Left renal pelvis (tissue), 4 donors: ENCODE measurements at regions not wholly inside any gene's neighbourhood (a gene's known extent, or its start where the extent isn't known, plus 50 kb on each side); places are given as distances from the start of the nearest gene placed in this dataset.

Experiments used
- DNase-seq, 4 donors: peaks; one replicate each; pipeline ENCODE4 v3.0.0-alpha.2; 2013; ENCODE audit warnings: low read depth in 4 of 4, low spot score in 3 of 4

- DNase-seq = no peak
Measured at GRCh38 chr4:176383273-176384077, 63.7 kb downstream of the SPCS3 start.

GRCh38 chr4:176385601-176386000, 65.8 kb downstream of the SPCS3 start:
- DNase-seq = no peak

- DNase-seq = no peak
Measured at GRCh38 chr4:176387571-176387970, 67.8 kb downstream of the SPCS3 start.

GRCh38 chr4:176393306-176394013, 73.7 kb downstream of the SPCS3 start:
- no peak for DNase-seq

GRCh38 chr4:176400816-176401461, 81.2 kb downstream of the SPCS3 start:
- no peak for DNase-seq

- DNase-seq = no peak
Measured at GRCh38 chr4:176404621-176405020, 84.9 kb downstream of the SPCS3 start.

- no peak for DNase-seq
Measured at GRCh38 chr4:176406297-176406696, 86.5 kb downstream of the SPCS3 start.

- no peak for DNase-seq
Measured at GRCh38 chr4:176406736-176407135, 87.0 kb downstream of the SPCS3 start.

GRCh38 chr4:176409627-176410026, 89.9 kb downstream of the SPCS3 start:
- no peak for DNase-seq

- DNase-seq = no peak
Measured at GRCh38 chr4:176413171-176413570, 93.4 kb downstream of the SPCS3 start.

GRCh38 chr4:176422001-176422400, 102.2 kb downstream of the SPCS3 start:
- DNase-seq = no peak

- DNase-seq = no peak
Measured at GRCh38 chr4:176422511-176422910, 102.7 kb downstream of the SPCS3 start.

GRCh38 chr4:176425035-176425434, 105.3 kb downstream of the SPCS3 start:
- DNase-seq = no peak

- DNase-seq = no peak
Measured at GRCh38 chr4:176432811-176433540, 113.2 kb downstream of the SPCS3 start.

- DNase-seq = no peak
Measured at GRCh38 chr4:176433983-176434382, 114.2 kb downstream of the SPCS3 start.

GRCh38 chr4:176435901-176436292, 116.1 kb downstream of the SPCS3 start:
- no peak for DNase-seq

GRCh38 chr4:176436293-176436973, 116.7 kb downstream of the SPCS3 start:
- DNase-seq = no peak

- no peak for DNase-seq
Measured at GRCh38 chr4:176437756-176438155, 118.0 kb downstream of the SPCS3 start.

GRCh38 chr4:176438401-176438800, 118.6 kb downstream of the SPCS3 start:
- DNase-seq = no peak

GRCh38 chr4:176439611-176440010, 119.8 kb downstream of the SPCS3 start:
- no peak for DNase-seq
